Stimulated activated CD8-positive, alpha-beta memory T cell treated with anti-CD3 and anti-CD28 coated beads, Interleukin-4, amount 100 ng/mL, for 4 hours (primary cell): ENCODE measurements at regions not wholly inside any gene's neighbourhood (a gene's known extent, or its start where the extent isn't known, plus 50 kb on each side); places are given as distances from the start of the nearest gene placed in this dataset.
"Not testable (repeated sequence)": the region's sequence is repeated elsewhere in the genome, so short reads cannot be mapped to it uniquely, and the experiment has no call there.

Source experiments
- DNase-seq, 2 donors: peaks; one replicate each; pipeline ENCODE4 v3.0.0-alpha.2; 2020; ENCODE audit warnings: low read depth in 2 of 2, low spot score in 1 of 2

DNA sequence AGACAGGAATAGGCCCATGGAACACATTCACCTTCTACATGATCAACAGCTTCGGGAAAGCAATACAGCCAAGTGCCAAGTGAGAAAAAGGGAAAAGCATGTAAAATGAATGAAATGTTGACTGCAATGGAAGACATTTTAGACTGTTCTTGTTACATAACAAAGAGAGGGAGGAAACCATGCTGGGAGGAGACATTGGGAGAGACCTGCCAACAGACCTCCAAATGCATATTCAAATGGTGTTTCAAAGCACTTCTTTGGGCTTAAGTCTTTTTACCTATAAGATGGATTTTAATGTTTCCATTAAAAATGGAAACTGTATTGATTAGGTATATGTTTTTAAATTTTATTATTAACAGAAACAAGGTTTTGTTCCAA, 350.0 kb upstream of the THBS1 start:
- no peak for DNase-seq

DNA sequence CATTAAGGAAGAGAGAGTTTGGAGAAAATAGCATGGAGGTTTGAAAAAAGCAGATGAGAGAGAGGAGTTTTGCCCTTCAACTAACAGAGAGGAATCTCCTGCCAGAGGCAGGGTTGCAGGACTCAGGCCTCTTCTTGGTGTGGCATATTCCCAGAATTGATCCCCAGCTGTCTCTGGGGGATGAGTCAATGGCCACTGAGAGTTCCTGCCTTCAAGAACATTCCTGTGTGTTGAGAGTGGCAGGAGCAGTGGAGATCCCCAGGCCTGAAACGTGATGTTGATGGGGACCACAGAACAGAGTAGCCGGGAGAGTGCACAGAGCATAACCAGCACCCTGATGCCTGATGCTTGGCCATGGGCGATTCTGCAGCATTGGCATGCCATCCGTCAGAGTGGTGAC, 348.4 kb upstream of the THBS1 start:
- DNase-seq = no peak

DNA sequence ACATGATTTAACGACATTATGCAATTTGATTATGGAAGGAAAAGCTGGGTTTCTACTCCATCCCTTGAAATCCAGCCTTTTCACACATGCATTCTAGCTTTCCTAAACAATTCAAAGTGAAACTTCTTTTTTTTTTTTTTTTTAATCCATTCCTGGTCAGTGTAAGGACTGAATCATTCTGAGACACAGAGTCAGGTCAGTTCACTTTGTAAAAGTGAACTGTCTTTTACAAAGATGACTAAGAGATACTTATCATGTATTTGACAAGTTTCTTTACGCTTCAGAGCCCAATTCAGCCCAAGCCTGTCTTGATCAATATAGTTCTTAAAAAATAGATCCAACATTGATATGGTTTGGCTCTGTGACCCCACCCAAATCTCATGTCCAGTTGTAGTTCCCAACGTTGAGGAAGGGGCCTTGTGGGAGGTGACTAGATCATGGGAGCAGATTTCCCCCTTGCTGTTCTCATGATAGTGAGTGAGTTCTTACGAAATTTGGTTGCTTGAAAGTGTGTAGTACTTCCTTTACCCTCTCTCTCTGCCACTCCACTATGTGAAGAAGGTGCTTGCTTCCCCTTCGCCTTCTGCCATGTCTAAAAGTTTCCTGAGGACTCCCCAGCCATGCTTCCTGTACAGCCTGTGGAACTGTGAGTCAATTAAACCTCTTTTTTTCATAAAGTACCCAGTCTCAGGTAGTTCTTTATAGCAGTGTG, 345.6 kb upstream of the THBS1 start:
- DNase-seq = no peak

DNA sequence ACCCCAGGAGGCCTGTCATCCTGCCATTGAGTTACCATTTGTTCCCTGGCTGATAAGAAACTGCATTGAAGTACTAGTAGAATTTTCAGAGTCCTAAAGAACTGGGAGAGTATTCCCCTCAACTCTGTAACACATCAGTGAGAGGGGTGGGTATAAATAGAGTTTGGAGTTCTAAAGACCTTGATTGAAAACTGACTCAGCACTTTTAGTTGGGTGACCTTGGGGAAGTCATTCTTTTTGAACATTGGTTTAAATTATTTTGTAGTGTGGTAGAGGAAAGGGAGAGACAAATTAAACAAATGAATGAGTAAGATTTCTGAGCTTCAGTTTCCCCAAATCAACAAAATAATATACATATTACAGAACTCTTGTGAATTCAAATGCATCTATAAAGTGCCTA, 344.5 kb upstream of the THBS1 start:
- no peak for DNase-seq

DNA sequence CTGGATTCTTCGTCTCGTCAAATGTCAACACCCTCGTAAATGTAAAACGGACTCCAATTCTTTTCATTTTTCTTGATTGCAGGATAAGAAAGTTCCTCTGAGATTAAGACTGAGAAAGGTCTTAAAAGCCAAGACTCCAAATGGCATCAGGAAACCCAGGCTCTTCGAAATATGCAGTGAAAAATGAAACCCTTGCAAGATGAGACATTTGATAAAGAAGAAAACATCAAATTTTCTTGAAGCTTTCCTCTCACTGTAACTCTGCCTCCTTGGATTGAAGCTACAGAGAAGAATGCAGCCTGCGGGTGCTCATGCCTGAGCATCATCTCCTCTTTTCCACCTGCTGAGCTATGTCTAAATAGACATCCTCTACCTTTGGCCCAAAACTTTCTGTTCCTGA, 342.4 kb upstream of the THBS1 start:
- DNase-seq = no peak

DNA sequence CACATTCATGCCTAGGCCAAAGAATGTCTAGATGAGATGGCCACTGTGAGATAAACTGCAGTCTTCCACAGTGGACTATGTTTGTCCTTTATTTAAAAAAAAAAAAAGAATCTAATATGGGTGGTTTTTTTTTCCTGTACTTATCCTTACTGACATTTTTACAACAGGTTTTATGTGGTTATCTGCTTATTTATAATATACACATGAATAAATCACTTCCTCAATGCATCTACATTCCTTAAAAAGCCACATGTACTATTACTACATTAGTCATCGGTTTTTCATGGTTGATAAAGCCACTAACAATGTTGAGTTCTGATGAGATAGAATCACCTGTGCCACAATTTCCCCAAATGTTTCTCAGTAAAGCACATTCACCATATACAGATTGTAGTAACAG, 341.3 kb upstream of the THBS1 start:
- no peak for DNase-seq

DNA sequence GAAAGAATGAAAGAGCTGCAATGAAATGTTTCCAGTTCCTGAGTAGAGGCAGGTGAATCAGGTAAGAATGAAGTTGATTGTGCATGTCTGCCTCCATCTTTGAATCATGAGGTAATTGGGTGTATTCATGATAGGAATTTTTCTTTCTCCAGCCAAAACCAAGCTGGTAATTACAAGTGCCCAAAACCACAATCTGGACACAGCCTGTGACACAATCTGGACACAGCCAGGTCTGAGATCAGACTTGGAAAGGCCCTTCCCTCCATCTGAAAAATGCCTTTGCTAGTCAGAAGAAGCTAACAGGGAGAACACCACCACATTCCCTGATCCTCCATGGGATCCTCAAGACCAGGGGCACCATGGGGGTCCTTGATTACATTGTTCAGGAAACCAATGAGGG, 338.5 kb upstream of the THBS1 start:
- DNase-seq = no peak

DNA sequence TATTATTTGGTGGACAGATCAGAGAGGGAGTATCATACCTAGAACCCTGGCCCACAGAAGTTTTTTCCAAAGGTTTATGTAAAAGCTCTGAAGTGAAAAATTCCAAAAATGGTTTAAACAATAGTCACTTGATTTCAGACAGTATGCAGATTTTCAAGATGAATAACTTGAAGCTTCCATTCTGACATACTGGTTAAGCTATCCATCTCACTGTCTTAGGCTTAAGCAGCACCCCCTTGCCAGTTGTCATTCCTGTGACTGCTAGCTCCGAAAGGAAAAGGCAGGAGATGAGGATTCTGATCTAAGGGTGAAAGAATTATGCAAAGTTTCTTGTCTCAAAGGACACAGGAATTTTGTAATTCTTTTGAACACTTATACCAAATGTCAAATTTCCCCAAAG, 337.5 kb upstream of the THBS1 start:
- no peak for DNase-seq

DNA sequence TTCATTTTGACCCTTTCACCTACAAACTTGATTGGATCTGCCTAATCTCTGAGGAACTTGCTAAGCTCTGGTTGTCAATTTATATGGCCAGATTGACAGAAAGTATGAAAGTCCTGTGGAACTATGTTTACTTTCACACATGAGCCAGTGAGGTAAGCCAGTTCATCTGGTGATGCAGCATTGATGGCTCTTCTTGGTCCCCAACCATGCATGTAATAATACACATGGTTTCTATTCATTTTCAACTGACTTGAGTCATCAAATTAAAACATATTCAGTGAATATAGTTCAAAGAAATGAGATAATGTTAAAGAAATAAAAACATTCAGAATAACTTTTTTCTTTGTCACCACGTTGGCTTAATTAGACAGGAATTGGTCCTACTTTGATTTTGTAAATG, 336.1 kb upstream of the THBS1 start:
- no peak for DNase-seq

DNA sequence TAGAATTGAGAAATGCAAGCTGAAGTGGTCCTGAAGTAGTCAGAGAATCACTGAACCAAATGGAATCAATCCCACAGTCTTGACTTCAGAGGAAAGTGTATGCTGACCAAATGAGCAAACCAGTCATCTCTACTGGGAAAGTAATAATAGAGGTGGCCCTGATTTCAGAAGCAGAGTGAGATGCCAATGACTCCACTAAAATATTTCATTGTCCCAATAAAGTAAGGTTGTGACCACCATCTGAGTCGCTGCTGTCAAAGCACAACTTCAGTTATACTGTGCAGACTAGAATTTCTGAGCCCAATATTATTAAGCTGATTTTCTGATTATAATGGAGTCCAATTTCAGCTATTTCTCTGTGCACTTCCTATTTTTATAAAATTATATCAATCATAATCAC, 334.4 kb upstream of the THBS1 start:
- no peak for DNase-seq

DNA sequence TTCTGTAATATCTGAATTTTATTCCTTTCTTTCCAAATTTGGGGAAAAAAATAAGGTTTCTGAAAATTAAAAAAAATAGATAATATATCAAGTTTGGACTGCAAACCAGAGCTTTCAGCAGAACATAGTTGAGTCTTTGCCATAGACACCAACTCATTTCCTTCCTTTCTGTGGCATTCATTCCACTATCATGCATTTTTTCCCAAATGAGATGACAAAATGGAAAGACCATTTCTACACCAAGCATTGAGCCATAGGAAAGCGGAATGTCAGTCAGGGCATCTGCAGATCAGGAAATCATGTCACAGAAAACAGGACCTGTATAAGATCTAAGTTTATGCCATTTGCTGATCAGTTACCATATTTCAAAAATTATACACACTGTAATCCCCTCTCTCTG, 333.3 kb upstream of the THBS1 start:
- DNase-seq = no peak

DNA sequence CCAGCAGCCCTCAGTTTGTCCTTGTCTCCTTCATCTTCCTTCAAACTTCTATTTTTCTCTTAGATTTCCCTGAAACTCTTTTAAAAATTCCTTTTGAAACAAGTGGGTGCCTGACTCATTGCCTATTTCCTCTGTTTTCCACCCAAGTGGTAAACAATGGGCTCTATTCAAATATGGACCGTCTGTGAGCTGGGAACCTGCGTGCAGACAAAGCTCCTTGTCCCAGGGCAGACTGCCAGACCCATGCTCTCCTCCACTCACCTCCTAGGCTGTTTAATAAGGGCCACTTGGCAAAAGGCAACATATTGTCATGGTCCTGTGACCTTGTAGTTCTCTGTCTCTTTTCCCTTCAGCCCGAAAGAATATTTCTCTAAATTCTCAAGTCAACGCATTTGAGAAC, 332.7 kb upstream of the THBS1 start:
- no peak for DNase-seq

DNA sequence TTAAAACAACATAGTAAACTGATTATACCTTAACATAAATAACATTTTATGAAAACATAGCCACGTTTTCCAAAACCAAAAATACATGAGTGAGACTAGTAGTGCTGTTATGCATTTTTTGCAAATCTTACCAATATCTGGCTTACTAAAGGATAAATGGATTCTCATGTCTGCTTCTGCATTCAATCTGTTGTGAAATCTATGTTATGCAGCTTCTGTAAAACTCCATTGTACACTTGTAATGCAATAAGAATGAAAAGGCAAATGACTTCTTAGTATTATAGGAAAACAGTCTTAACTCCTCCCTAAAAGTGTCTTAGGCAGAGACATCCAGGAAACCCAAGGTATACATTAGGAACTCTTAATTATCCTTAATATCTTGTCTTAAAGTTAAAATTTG, 330.9 kb upstream of the THBS1 start:
- DNase-seq = no peak

DNA sequence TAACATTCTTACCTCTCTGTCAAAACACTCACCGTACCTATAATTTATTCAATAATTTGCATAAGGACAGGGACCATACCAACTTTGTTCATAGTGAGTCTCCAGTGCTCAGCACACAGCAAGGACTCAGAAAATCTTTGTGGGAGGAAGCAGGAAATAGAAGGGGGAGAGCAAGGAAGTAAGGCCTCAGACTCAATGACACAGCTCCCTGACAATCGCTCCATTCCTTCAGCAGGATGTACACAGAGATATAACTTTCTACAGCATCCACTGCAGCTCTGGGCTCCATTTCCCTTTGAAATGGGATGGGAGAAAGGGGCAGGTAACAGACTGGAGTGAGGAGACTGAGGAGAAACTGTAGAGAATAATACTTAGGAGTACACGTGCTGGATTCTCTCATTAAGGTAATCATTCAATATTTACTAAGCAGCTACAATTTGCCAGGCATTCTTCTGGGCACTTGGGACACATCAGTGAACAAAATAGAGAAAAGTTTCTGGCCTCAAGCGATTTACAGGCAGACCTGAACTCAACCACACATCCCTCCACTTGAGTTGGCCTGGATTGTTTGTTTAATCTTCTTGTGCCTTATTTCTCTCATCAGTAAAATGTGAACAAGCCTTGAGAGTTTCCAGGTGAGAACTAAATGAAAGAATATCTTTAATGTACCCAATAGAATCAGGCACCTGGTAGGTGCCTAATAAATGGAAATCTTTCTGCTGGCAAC, 330.3 kb upstream of the THBS1 start:
- no peak for DNase-seq

DNA sequence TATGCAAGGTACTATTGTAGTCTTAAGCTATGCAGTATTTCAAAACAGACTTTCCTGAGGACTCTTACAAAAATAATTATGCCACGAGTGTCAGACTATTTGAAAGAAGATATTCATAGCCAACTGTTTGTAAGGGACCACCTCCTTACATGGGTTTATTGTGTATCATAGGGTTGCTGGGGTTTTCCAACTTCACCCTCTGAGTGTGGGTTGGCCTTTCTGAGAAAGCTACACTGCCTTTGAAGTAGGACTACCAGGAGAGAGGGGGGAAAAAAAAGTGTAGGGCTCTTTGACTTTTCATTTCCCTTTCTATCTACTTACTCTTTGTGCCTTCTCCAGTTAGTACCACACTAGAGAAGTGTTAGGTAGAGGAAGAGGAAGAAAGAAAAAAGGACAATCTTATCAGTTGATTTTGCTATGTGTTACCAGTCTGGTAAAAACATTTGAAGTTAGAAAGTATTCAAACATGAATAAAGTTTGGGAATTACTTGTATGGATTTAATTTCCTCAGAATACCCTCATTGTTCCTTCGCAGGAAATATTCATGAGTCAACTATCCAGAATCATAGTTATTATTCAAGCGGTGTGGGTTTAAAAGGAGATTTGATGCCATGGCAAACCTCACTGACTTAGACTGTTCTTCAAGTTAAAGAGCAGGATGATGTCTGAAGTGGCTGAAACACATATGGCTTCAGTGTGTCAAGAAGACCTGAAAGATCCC, 329.3 kb upstream of the THBS1 start:
- no peak for DNase-seq

DNA sequence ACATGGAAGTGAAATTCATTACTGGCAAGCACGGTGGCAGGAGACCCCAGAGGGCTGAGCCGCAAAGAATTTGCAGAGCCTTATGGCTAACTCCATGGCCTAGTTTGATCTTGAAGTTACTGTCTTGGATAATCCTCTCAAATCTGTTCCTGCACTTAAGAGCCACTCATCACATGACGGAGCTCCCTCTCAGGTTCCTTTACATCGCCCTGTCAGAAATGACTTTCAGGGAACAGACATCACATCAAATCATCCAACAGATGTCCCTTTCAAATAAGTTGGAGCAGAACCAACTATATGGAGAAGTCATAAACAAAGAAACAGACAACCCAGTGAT, 328.8 kb upstream of the THBS1 start:
- DNase-seq = no peak

DNA sequence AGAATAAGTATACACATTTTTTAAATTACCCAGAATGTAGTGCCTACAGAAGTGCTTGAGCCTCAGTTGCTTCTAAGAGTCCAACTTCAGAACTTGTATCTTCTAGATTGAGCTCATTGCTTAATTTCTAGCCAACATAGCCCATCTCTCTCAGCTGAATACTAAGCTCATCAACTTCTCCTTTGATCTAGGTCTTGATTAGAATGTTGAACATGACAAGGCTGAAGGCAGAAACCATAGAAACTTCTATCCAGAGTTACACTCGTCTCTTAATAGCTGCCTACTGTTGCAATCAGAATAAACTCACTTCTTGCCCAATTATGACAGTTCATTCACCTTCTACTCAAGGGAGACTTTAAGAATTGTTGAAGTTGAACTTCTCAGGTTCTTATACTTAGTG, 327.3 kb upstream of the THBS1 start:
- no peak for DNase-seq

DNA sequence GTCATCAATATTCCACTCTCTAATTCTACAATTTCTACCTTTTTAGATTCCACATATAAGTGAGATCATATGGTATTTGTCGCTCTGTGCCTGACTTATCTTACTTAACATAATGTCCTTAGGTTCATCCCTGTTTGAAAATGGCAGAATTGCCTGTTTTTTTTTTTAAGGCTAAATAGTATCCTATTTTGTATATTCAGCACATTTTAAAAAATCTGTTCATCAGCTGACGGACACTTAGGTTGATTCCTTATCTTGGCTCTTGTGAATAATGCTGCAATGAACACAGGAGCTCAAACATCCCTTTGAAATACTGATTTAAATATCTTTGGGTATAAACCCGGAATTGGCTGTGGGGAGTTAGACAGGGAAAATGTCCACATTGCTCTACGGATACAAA, 326.7 kb upstream of the THBS1 start:
- no peak for DNase-seq

DNA sequence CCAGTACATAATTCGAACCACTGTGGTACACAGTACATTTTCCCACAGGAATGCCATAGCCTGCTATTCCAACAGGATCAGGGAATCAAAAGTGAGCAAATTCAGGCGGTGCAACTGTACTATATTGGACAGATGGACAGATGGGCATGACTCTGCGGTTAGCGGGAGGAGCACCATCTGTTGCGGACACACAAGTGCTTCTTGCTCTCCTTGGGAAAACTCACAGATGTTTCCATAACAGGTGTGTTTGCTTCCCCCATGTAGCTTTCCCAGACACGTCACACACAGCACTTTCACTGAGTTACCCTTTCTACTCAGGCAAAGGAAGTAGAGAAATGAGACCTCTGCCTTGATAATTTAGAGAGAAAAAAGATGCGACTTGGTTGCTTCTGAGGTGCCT, 325.1 kb upstream of the THBS1 start:
- no peak for DNase-seq

DNA sequence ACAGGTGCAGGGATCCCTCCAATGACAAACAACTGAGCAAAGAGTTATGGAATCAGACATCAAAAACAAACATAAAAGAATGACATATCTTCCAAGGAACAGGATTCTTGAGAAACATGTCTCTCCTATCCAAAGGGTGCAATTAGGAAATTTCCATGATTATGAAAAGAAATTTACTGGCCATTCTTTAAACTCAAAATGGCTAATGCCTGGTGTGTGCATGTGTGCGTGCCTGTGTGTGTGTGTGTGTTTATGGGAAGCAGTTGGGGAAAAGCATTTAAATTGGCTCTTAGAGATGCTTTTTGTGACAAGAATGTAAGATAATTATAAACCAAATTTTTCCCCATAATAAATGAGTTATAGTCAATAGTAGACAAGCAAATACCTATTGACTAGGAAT, 320.5 kb upstream of the THBS1 start:
- no peak for DNase-seq

DNA sequence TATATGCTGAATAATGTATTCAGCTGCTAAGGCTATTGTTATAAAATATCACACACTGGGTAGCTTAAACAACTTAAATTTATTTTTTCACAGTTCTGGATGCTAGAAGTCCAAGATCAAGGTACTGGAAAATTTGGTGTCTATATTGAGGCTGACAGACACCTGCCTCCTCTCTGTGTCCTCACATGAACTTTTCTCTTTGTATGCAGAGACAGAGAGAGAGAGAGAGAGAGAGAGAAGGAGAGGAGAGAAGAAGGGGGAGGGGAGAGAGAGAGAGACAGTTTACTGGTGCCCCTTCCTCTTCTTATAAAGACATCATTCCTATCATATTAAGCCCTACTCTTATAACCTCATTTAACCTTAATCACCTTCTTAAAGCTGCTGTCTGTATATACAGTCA, 320.1 kb upstream of the THBS1 start:
- DNase-seq = no peak

DNA sequence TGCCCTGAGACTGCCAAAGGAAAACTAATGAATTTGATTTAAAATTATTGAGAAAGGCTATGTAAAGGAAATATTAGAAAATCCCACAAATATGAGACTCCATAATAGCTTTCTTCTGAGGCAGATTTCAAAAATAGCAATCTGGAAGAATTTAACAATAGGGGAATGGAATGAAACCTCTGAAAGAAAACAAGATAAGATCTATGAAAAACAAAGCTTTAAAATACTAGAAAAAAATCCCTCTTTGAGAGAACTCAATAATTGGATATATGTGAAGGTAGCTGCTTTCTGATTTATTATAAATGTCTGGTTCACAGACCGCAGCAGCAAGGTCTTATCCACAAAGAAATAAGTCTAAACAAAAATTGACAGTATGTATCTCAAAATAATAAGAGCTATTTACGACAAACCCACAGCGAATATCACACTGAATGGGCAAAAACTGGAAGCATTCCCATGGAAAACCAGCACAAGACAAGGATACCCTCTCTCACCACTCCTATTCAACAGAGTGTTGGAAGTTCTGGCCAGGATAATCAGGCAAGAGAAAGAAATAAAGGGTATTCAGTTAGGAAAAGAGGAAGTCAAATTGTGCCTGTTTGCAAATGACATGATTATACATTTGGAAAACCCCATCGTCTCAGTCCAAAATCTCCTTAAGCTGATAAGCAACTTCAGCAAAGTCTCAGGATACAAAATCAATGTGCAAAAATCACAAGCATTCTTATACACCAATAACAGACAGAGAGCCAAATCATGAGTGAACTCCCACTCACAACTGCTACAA, 319.3 kb upstream of the THBS1 start:
- not testable (repeated sequence) for DNase-seq
